SK-N-SH (cell line): ENCODE measurements at regions not wholly inside any gene's neighbourhood (a gene's known extent, or its start where the extent isn't known, plus 50 kb on each side); places are given as distances from the start of the nearest gene placed in this dataset.

ENCODE experiments used
- CTCF ChIA-PET: fragments of 300-600, 350-600 bp; formaldehyde crosslinking; extraction: SDS; loops from one replicate; lab custom pipeline; 2021; lab: Yijun Ruan, JAX
- POLR2A ChIA-PET: fragments of 350-600 bp; sonication (Branson Sonifier 250); formaldehyde crosslinking; extraction: SDS; loops from one replicate; lab custom pipeline; 2020; ENCODE audit warnings: antibody characterized with exemption, inconsistent platforms; lab: Yijun Ruan, JAX
- DNase-seq: peaks from one replicate; pipeline ENCODE4 v3.0.0; 2012
- H2AFZ ChIP-seq: fragments of 200-600 bp; sonication (generic); 2 replicates; pipeline ENCODE4 v1.8.1; 2016; ENCODE audit warnings: antibody characterized with exemption, mild to moderate bottlenecking, low read depth
- H3F3A ChIP-seq: fragments of 200-600 bp; sonication (generic); replicated peaks from 2 replicates; pipeline ENCODE3; 2016; ENCODE audit warnings: antibody characterized with exemption, mild to moderate bottlenecking; ENCODE audit not compliant: insufficient read depth
- H3K27ac ChIP-seq, 2 experiments: fragments of 200-500 bp in 1 of 2; fragments of 200-600 bp in 1 of 2; sonication (Bioruptor generic) in 1 of 2; sonication (generic), shearing (Covaris generic) in 1 of 2; 2 replicates each; pipeline versions ENCODE4 v1.5.1 to v1.6.1; 2014 to 2016; ENCODE audit warnings: low read depth in 2 of 2, inconsistent platforms in 1 of 2, low read length in 1 of 2, mild to moderate bottlenecking in 1 of 2, mixed read lengths in 1 of 2
- H3K27me3 ChIP-seq: fragments of 200-600 bp; sonication (generic), shearing (Covaris generic); 2 replicates; pipeline ENCODE4 v1.6.1; 2016; ENCODE audit warnings: mixed run types; ENCODE audit not compliant: insufficient read depth
- H3K36me3 ChIP-seq, 2 experiments: fragments of 200-500 bp in 1 of 2; fragments of 200-600 bp in 1 of 2; sonication (Bioruptor generic) in 1 of 2; sonication (generic) in 1 of 2; replicated peaks in 1 of 2; 2 replicates each; pipeline versions ENCODE3 to v1.5.1; 2014 to 2016; ENCODE audit warnings: low read length in 1 of 2, mild to moderate bottlenecking in 1 of 2; ENCODE audit not compliant: insufficient read depth in 2 of 2, control insufficient read depth in 1 of 2
- H3K4me1 ChIP-seq, 2 experiments: fragments of 200-500 bp in 1 of 2; fragments of 200-600 bp in 1 of 2; sonication (Bioruptor generic) in 1 of 2; sonication (generic), shearing (Covaris generic) in 1 of 2; 2 replicates each; pipeline versions ENCODE4 v1.5.1 to v1.6.1; 2014 to 2016; ENCODE audit warnings: low read depth in 1 of 2, low read length in 1 of 2, mixed run types in 1 of 2; ENCODE audit not compliant: insufficient read depth in 2 of 2, control insufficient read depth in 1 of 2
- H3K4me2 ChIP-seq: fragments of 200-600 bp; sonication (generic), shearing (Covaris generic); 2 replicates; pipeline ENCODE4 v1.6.1; 2017; ENCODE audit warnings: mixed run types
- H3K4me3 ChIP-seq, 2 experiments: fragments of 200-500 bp in 1 of 2; fragments of 200-600 bp in 1 of 2; sonication (Bioruptor generic) in 1 of 2; sonication (generic), shearing (Covaris generic) in 1 of 2; 2 replicates each; pipeline versions ENCODE4 v1.5.1 to v1.8.1; 2014 to 2016; ENCODE audit warnings: low read depth in 2 of 2, inconsistent platforms in 1 of 2, low read length in 1 of 2, mild to moderate bottlenecking in 1 of 2, mixed read lengths in 1 of 2, moderate library complexity in 1 of 2
- H3K79me2 ChIP-seq: fragments of 200-600 bp; sonication (generic); 2 replicates; pipeline ENCODE4 v1.8.1; 2017; ENCODE audit warnings: mild to moderate bottlenecking; ENCODE audit not compliant: insufficient read depth
- H3K9ac ChIP-seq: fragments of 200-600 bp; sonication (generic); 2 replicates; pipeline ENCODE4 v1.6.1; 2017; ENCODE audit warnings: mixed run types
- H3K9me2 ChIP-seq: fragments of 200-600 bp; sonication (generic); 2 replicates; pipeline ENCODE4 v1.6.1; 2017; ENCODE audit warnings: mixed run types
- H3K9me3 ChIP-seq: fragments of 200-600 bp; sonication (generic); 2 replicates; pipeline ENCODE4 v1.6.1; 2017; ENCODE audit warnings: mixed run types, mild to moderate bottlenecking, moderate library complexity
- H4K20me1 ChIP-seq: fragments of 200-600 bp; sonication (generic); 2 replicates; pipeline ENCODE4 v1.6.1; 2017; ENCODE audit warnings: mild to moderate bottlenecking, mixed run types; ENCODE audit not compliant: insufficient read depth
- CHD2 ChIP-seq: fragments of 150-350 bp; IDR thresholded peaks from 2 replicates; pipeline ENCODE4 v1.6.1; 2018; ENCODE audit warnings: low read length; ENCODE audit not compliant: partially characterized antibody
- EP300 ChIP-seq, 2 experiments: IDR thresholded peaks; 2 replicates each; pipeline versions ENCODE4 v1.4.0 to v1.6.1; 2012; ENCODE audit warnings: borderline replicate concordance in 1 of 2, low read depth in 1 of 2, low read length in 1 of 2
- EZH2phosphoT487 ChIP-seq: fragments of 200-600 bp; sonication (generic); IDR thresholded peaks from 2 replicates; pipeline ENCODE4 v1.6.1; 2017; ENCODE audit warnings: low read depth, mixed run types, mild to moderate bottlenecking, antibody characterized with exemption, moderate library complexity, borderline replicate concordance
- FOSL2 ChIP-seq: IDR thresholded peaks from 2 replicates; pipeline ENCODE4 v1.4.0; 2012; ENCODE audit warnings: low read depth, mild to moderate bottlenecking, moderate library complexity, borderline replicate concordance
- FOXJ3 ChIP-seq: sonication (generic); formaldehyde crosslinking; IDR thresholded peaks from 2 replicates; pipeline ENCODE4 v1.5.1; 2020; ENCODE audit warnings: mild to moderate bottlenecking, missing genetic modification reagents
- FOXM1 ChIP-seq: IDR thresholded peaks from 2 replicates; pipeline ENCODE4 v1.4.0; 2012; ENCODE audit warnings: low read depth, mild to moderate bottlenecking
- MEF2A ChIP-seq: IDR thresholded peaks from 2 replicates; pipeline ENCODE4 v1.4.0; 2012; ENCODE audit warnings: low read depth, borderline replicate concordance
- MXI1 ChIP-seq: IDR thresholded peaks from 2 replicates; pipeline ENCODE4 v1.6.1; 2012; ENCODE audit warnings: mild to moderate bottlenecking, low read depth, low read length, improper control_type of control experiment
- NFIC ChIP-seq: IDR thresholded peaks from 2 replicates; pipeline ENCODE4 v1.4.0; 2012; ENCODE audit warnings: borderline replicate concordance
- RXRA ChIP-seq: IDR thresholded peaks from 2 replicates; pipeline ENCODE4 v1.4.0; 2012; ENCODE audit warnings: low read depth, mild to moderate bottlenecking, borderline replicate concordance
- TAF1 ChIP-seq: IDR thresholded peaks from 2 replicates; pipeline ENCODE4 v1.6.1; 2012; ENCODE audit warnings: low read depth, mild to moderate bottlenecking, low read length, moderate library complexity, borderline replicate concordance
- TCF12 ChIP-seq: IDR thresholded peaks from 2 replicates; pipeline ENCODE4 v1.4.0; 2012
- TEAD4 ChIP-seq: IDR thresholded peaks from 2 replicates; pipeline ENCODE4 v1.4.0; 2012; ENCODE audit warnings: mild to moderate bottlenecking, borderline replicate concordance; ENCODE audit not compliant: insufficient read depth
- WGBS: methylation state at CpG from one replicate; pipeline ENCODE4 v1.1.6; 2017; ENCODE audit warnings: low lambda C conversion rate; 5-methylcytosine and 5-hydroxymethylcytosine counted together
- TF ChIP-seq, protein P1 (sequence below): fragments of 200-600 bp; sonication (generic); IDR thresholded peaks from 2 replicates; pipeline ENCODE4 v1.6.1; 2017; ENCODE audit warnings: antibody characterized with exemption, mild to moderate bottlenecking, moderate library complexity
- TF ChIP-seq, protein P2 (sequence below): IDR thresholded peaks from 2 replicates; pipeline ENCODE4 v1.4.0; 2012; ENCODE audit warnings: low read depth, borderline replicate concordance
- TF ChIP-seq, protein P3 (sequence below): fragments of 150-350 bp; IDR thresholded peaks from 2 replicates; pipeline ENCODE4 v1.6.1; 2016; ENCODE audit warnings: mild to moderate bottlenecking, low read depth, low read length
- TF ChIP-seq, protein P4 (sequence below): fragments of 150-350 bp; IDR thresholded peaks from 2 replicates; pipeline ENCODE4 v1.6.1; 2017; ENCODE audit warnings: antibody characterized with exemption, low read length, low read depth, borderline replicate concordance

DNA sequence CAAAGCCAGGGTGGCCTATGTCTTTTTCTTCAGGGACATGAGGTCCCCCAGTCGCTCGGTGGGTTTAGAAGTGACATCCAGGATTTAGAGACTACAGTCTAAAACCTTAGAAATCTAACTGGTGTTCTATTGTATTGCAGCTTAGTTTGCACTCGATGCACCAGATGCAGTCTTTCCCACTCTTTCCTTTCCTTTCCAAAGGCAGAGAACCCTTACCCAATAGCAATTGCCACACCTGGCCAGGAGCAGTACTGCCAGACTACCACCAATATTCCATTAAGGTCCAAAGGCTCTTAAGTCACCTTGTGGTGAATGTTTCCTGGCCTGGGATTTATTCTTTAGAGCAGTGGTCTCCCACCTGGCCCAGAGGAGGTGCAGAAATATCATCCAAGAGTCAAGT lies 1068.8 kb downstream of the FAM133A start:
- 7% methylated on average over 3 of the region's 3 CpGs for whole genome bisulfite sequencing
- H3F3A ChIP-seq, result no peaks in the 10 kb centered on the region
- no peak overlapping the region for H3K27ac ChIP-seq
- TF ChIP-seq FOXJ3 (CRISPR knock-in tag) (no peak), FOSL2 (no peak), CHD2 (no peak), MXI1 (no peak), TAF1 (no peak), RXRA (no peak), FOXM1 (no peak), EP300 (IDR thresholded peaks at IDR 0.05; ENCODE audit: borderline replicate concordance in 1 of 2, low read depth in 1 of 2, low read length in 1 of 2) (no peak), MEF2A (no peak), NFIC (no peak), TEAD4 (no peak), EZH2phosphoT487 (no peak), TCF12 (no peak)
- TF ChIP-seq, protein P1, sequence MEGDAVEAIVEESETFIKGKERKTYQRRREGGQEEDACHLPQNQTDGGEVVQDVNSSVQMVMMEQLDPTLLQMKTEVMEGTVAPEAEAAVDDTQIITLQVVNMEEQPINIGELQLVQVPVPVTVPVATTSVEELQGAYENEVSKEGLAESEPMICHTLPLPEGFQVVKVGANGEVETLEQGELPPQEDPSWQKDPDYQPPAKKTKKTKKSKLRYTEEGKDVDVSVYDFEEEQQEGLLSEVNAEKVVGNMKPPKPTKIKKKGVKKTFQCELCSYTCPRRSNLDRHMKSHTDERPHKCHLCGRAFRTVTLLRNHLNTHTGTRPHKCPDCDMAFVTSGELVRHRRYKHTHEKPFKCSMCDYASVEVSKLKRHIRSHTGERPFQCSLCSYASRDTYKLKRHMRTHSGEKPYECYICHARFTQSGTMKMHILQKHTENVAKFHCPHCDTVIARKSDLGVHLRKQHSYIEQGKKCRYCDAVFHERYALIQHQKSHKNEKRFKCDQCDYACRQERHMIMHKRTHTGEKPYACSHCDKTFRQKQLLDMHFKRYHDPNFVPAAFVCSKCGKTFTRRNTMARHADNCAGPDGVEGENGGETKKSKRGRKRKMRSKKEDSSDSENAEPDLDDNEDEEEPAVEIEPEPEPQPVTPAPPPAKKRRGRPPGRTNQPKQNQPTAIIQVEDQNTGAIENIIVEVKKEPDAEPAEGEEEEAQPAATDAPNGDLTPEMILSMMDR, result no peak
- TF ChIP-seq, protein P2, sequence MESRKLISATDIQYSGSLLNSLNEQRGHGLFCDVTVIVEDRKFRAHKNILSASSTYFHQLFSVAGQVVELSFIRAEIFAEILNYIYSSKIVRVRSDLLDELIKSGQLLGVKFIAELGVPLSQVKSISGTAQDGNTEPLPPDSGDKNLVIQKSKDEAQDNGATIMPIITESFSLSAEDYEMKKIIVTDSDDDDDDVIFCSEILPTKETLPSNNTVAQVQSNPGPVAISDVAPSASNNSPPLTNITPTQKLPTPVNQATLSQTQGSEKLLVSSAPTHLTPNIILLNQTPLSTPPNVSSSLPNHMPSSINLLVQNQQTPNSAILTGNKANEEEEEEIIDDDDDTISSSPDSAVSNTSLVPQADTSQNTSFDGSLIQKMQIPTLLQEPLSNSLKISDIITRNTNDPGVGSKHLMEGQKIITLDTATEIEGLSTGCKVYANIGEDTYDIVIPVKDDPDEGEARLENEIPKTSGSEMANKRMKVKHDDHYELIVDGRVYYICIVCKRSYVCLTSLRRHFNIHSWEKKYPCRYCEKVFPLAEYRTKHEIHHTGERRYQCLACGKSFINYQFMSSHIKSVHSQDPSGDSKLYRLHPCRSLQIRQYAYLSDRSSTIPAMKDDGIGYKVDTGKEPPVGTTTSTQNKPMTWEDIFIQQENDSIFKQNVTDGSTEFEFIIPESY, result no peak
- TF ChIP-seq, protein P3, sequence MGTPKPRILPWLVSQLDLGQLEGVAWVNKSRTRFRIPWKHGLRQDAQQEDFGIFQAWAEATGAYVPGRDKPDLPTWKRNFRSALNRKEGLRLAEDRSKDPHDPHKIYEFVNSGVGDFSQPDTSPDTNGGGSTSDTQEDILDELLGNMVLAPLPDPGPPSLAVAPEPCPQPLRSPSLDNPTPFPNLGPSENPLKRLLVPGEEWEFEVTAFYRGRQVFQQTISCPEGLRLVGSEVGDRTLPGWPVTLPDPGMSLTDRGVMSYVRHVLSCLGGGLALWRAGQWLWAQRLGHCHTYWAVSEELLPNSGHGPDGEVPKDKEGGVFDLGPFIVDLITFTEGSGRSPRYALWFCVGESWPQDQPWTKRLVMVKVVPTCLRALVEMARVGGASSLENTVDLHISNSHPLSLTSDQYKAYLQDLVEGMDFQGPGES, result no peak
- TF ChIP-seq, protein P4, sequence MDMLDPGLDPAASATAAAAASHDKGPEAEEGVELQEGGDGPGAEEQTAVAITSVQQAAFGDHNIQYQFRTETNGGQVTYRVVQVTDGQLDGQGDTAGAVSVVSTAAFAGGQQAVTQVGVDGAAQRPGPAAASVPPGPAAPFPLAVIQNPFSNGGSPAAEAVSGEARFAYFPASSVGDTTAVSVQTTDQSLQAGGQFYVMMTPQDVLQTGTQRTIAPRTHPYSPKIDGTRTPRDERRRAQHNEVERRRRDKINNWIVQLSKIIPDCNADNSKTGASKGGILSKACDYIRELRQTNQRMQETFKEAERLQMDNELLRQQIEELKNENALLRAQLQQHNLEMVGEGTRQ, result no peak
- H3K27me3 ChIP-seq, result no peaks in the 10 kb centered on the region
- no peaks in the 10 kb centered on the region for H3K36me3 ChIP-seq
- no peak overlapping the region for H3K9ac ChIP-seq
- H3K9me3 ChIP-seq, result no peaks in the 10 kb centered on the region
- H2AFZ ChIP-seq, result no peak overlapping the region
- no peak overlapping the region for H3K4me2 ChIP-seq
- no peaks in the 10 kb centered on the region for H4K20me1 ChIP-seq
- no peak overlapping the region for H3K4me3 ChIP-seq
- ChIA-PET CTCF (interaction anchor here (0.6 kb wide), 1 partner anchor 397 kb away, joined by 3 read pairs; no protein-coding TSS in a partner anchor), POLR2A (no interaction called here)
- DNase-seq, result no peak
- no peaks in the 10 kb centered on the region for H3K79me2 ChIP-seq
- no peaks in the 10 kb centered on the region for H3K9me2 ChIP-seq
- H3K4me1 ChIP-seq, result no peaks in the 10 kb centered on the region
